Erythroblast (primary cell): ENCODE measurements at regions not wholly inside any gene's neighbourhood (a gene's known extent, or its start where the extent isn't known, plus 50 kb on each side); places are given as distances from the start of the nearest gene placed in this dataset.

Experiments
- GATA1 ChIP-seq: IDR thresholded peaks from 2 replicates; pipeline ENCODE4 v1.6.1; 2011; ENCODE audit warnings: low read depth, mild to moderate bottlenecking, control low read depth, low read length, moderate library complexity
- POLR2A ChIP-seq: IDR thresholded peaks from 2 replicates; pipeline ENCODE4 v1.6.1; 2011; ENCODE audit warnings: mild to moderate bottlenecking, low read length

DNA sequence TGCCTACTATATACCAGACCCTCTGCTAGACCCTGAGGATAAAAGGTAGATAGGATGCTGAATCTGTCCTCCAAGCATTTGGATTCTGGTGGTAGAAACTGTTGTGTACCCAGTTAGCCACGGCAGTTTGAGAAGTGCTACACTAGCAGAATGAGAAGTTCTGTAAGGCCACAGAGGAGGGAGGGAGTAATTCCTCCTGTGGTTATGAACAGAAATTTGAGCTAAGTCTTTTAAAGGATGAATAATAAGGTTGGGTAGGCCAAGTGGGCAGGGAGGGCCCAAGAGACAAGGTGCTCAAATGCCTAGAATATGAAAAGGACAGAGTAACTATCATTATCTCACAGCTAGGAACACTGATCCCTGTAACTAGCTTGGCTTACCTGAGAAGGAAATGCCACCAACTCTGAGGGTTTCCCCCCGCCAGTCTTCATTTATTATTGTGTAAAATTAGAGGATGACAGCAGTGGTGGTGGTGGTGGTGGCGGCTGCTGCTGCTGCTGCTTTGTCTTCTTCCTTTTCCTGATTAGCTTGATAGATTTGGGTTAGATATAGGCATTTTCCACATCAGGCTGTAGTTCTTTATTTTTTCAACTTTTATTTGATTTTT, 243.3 kb downstream of the PRL start:
- TF ChIP-seq POLR2A (no peak), GATA1 (no peak)
